GM18519 (cell line): ENCODE measurements at regions not wholly inside any gene's neighbourhood (a gene's known extent, or its start where the extent isn't known, plus 50 kb on each side); places are given as distances from the start of the nearest gene placed in this dataset.

Source experiments
- ATAC-seq: cut with Tn5 transposase; IDR thresholded peaks from one replicate; pipeline ENCODE4 v1.9.1; 2021; ENCODE audit warnings: mild to moderate bottlenecking, moderate library complexity; ENCODE audit not compliant: unreplicated experiment, low FRiP score

GRCh38 chr1:164953098-164953497 lies 394.1 kb downstream of the PBX1 start:
- ATAC-seq: no peak

DNA sequence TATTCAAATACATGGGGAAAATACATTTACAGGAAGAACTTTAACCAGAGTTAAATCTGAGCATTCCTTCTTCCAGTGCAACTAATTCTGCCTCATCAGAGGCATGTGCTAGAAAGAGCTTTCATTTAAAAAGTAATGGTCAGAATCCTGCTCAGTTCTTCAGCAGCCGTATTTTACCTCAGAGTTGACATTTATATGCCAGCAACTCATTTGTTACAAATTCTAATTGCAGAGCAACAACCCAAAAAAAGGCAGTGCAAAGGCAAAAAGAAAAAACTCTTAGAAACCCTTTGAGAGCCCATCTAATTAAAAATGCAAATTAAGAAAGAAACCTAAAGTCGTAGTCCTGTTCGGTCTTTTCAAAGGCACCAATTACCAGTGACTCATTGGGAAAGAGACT lies 392.5 kb downstream of the PBX1 start:
- ATAC-seq: no peak

- ATAC-seq: no peak
Measured at GRCh38 chr1:164950541-164950986, 391.6 kb downstream of the PBX1 start.

DNA sequence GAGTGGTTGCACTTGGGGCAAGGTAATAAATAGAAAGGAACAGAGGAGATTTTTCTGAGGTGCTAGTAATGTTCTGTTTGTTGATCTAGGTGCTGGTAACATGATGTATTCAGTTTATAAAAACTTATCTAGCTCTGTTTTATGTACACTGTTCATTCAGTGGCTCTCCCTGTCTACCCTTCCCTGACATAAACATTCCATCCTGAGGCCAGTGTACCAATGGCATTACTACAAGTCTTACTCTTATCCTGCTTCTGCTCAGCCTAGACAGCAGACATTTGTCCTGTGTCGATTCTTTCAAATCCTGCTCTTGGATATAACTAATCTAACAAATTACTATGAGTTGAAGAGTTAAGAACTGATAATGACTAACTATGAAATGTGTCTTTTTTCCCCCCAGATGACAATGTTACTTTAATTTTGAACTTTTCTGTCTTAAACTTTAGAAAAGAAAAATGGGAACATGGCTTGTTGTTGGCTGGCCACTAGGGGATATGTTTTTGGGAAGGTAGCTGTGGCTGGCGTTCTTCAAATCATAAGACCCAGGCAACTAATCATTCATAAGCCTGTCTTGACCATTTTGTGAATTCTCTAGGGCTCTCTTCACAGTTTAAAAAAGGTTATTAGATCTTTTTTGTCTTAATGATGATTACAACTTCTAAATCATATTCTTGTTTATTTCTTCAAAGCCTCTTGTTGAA lies 390.9 kb downstream of the PBX1 start:
- no peak for ATAC-seq

GRCh38 chr1:164948101-164948500 lies 389.1 kb downstream of the PBX1 start:
- ATAC-seq: no peak

- ATAC-seq: no peak
Measured at GRCh38 chr1:164937291-164937690, 378.3 kb downstream of the PBX1 start.

DNA sequence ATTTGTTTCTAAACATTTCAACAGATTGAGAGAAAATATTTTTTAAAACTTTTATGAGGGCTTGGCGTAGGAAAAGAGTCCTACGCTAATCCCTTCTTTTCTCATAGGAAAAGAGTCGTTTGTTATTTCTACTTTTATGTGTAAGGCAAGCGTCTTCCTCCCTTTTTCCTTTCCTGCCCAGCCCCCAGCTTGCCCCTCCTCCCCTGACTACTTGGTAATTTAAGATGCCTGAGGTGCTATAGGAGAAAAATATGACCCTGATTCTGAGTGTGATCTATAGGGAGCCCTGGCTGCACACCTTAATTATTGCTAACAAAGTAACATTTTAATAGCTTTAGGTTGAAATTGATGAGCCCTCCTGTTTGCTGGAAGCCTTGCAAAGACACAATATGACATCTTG lies 373.6 kb downstream of the PBX1 start:
- no peak for ATAC-seq

- ATAC-seq: no peak
Measured at GRCh38 chr1:164930833-164931232, 371.8 kb downstream of the PBX1 start.

DNA sequence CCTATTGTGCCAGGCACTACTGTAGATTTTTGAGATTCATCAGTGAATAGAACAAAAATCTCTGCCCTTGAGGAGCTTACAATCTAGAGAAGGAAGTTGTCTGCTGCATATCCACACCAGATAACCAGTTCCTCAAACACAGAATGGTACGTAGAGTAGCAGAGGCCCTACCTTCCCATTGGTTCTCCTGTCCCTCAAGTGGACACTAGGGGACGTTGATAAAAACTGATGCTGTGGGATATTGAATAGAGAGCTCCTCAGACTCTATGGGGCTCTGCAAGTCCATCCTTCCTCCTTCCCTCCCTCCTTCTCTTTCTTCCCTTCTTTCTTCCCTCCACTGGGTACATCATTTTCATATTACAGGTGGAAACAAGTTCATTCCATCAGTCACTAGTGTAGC lies 371.3 kb downstream of the PBX1 start:
- no peak for ATAC-seq

DNA sequence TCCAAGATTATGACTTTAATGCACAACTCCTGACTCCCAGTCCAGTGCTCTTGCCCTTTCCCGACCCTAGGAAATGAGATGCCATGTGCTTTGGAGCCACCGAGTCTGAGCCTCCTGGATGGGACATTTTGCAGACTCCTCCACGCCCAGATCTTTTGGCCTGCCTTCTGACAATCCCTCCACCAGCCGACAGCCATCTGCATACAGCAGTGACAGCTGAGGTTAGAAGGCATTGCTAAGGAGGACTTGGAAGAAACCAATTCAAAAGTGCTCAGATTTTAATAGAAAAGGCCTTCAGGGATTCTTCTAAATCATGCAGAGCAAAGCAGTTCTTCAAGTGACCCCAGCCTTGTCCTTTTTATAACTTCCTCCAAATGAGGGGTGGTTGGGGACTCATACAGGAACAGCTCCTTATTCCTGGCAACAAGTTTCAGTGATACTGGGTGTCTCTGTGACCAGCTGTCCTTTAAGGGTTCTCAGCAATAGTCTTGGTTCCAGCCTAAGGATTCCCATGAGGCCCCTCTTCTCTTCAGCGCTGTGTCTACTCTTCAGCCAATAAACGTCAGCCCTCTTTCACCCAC lies 369.3 kb downstream of the PBX1 start:
- no peak for ATAC-seq

DNA sequence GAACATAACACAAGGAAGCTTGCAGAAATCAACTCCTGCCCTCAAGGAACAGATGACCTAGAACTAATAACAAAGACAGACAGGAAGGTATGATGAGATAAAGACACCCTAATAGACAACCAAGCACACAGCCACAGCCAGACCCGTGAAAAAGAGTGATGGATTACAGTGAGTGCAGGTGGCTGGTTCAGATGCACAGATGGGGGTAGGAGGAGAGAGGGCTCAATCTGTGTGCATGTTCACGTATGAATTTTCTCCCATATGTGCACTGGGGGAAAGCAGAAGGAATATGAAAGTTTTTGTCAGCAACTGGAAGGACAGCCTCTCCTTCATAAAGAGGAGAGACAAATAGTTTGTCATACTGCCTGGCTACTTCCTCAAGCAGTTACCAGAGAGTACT lies 367.1 kb downstream of the PBX1 start:
- no peak for ATAC-seq

- ATAC-seq: no peak
Measured at GRCh38 chr1:164922585-164922984, 363.6 kb downstream of the PBX1 start.

- no peak for ATAC-seq
Measured at GRCh38 chr1:164921493-164921892, 362.5 kb downstream of the PBX1 start.

GRCh38 chr1:164918140-164918539 lies 359.2 kb downstream of the PBX1 start:
- ATAC-seq: no peak

DNA sequence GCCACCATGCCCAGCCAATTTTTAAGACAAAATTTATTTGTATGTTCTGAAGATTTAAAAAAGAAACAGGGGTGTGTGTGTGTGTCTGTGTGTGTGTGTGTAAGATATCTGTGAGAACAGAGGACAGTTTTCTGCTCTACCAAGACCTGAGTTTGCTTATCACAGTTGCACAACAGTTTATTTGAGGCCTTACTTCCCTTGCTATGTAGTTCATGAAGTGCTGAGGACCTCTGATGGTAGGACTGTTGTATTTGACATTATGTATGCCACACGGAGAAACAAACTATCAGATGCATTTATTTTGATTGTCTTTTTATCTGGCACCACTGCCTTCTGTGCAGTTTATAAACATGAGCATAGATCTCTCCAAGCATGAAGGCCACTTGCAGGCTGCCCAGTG lies 355.2 kb downstream of the PBX1 start:
- ATAC-seq: no peak

DNA sequence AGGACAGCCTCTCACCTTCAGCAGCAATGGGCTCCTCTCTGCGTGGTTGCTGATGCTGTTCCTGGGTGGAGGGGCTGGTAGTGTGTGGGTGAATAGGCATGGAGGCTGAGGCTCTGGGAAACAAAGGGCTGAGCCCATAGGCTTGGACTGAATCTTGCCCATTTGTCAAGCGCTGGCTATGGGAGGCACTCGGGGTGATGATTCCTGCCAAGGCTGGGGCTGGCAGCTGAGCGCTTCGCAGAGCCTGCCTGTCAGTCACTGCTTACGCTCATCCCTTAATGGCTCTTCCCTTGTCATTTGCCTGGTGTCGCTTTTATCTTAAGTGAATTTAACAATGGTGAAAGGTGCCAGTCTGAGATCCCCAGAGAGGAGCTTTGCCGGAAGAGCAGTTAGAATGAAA lies 353.3 kb downstream of the PBX1 start:
- no peak for ATAC-seq

DNA sequence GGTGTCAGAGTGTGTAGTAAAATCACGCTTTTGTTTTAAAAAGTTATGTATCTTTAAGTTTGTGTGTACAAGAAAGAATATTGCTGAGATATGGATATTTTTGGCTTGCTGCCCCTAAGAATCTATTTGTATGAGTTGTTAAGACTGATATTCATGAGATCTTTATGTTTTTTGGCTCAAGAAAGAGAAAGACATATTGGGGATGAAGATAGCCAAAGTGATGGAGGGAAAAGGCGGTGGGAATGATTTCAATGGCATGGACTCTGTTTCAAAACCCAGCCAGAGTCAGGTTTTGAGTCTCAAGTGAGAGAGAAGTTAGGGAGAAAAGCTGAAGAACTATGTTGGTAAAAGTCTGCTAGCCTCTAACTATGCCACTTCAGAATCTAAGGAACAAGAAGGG lies 351.7 kb downstream of the PBX1 start:
- ATAC-seq: no peak

- no peak for ATAC-seq
Measured at GRCh38 chr1:164907666-164908065, 348.7 kb downstream of the PBX1 start.

DNA sequence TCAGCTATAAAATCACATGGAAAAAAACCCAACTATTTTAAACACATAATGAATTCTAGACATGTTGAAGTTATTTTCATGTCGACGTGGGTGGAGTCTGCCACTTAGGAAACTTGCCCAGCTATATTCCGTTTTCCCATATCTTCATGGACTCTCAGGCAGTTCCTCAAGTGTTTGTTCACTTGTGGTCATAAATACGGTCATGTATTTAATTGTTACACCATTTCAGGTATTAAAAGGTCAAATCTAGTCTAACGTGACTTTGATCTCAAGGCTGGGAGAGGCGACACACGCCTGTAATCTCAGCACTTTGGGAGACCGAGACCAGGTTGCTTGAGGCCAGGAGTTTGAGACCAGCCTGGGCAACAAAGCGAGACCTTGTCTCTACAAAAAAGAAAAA lies 346.9 kb downstream of the PBX1 start:
- no peak for ATAC-seq

GRCh38 chr1:164902491-164902890 lies 343.5 kb downstream of the PBX1 start:
- ATAC-seq: no peak
